ENCODE measurements at regions not wholly inside any gene's neighbourhood (a gene's known extent, or its start where the extent isn't known, plus 50 kb on each side); places are given as distances from the start of the nearest gene placed in this dataset.
A peak's percentile ranks its signal among the peaks of the same experiment; 100 is the strongest.

DNA sequence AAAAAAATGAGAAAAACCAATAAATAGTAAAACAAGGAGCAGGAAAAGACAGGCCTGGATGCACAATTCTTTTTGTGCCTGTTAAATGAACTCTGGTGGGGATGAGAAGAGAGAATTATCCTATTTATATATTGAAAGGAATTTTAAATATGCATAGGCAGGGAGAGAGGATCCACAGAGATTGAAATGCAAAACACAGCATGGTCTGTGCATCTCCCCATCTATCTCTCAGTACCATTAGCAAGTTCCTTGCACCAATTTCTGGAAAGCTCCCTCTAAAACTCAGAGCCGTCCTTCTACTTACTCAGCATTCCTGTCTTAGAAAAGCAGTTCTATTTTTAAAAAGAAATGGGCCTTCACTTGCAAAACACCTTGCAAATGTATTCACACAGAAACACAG, 502.3 kb upstream of the KLHL29 start:
- DNase-seq = no peak

DNA sequence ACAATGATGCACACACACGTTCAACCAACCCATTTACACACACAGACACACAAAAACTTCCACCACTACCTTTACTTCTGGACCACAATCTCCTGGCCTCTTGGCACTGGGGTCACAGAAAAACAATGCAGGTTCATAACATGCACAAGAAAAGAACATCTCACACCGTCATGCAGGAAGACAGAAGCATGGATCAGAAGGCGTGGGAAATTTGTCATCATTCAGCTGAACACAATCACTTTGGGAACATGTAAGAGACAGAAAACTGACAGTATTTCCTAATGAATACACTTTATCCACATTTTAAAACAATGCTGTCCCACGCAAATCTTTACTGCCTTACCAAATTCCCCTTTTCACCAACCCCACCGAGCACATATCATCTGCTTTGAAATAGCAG, 501.9 kb upstream of the KLHL29 start:
- no peak for DNase-seq

DNA sequence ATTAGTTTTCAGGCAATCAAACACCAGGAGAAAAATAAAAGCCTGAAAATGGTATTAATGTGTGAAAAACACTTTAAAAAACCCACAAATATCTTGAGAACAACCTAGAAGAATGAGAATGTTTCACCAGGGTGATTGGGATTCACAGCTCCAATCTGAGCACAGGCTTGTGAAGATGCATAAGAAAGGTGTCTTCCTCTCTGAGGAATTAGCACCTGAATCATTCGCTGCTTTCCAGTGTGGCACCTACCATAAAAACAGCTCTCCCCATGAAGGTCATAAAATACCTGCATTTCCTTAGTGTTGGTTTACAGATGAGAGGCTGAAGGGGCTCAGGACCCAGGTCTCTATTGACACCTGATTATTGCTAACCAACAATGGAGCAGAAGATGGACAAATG, 499.7 kb upstream of the KLHL29 start:
- no peak for DNase-seq

GRCh38 chr2:22887426-22887825, 497.6 kb upstream of the KLHL29 start:
- no peak for DNase-seq

- DNase-seq = no peak
Measured at GRCh38 chr2:22887845-22888244, 497.1 kb upstream of the KLHL29 start.

DNA sequence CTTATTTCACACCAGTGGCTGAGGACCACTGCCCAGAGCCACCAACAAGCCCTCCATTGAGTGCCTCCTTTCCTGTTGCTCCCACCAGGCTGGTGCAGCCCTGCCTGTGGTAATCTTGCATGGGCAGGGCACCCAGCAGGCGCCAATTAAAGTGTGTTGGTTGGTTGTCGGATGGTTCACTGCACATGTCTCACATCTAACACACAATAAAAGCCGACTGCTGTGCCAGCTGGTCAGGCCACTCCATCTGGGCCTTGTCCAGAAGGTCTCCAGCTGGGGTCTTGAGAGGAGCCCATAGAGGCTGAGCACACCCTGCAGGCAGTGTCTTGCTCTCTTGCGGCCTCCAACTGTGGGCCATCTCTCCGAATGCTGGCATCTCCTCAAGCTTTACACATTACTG, 494.8 kb upstream of the KLHL29 start:
- no peak for DNase-seq

GRCh38 chr2:22893761-22894517, 491.0 kb upstream of the KLHL29 start:
- DNase-seq = no peak

DNA sequence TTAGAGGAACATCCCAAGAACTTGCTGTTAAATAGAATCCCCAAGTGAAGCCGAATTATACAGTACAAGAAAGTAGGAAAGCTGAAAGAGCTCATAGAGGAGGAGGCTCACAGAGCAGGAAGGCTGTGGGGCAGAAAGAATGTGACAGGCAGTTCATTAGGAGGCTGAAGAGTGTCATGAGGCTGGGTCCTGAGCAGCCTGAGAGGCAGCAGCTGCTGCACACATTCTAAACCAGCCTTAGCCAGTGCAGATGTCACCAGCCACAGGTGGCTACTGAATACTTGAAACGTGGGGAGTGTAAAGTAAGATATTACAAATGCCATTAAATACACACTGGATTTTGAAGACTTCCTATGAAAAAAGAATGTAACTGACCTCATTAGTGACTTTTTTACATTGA, 490.2 kb upstream of the KLHL29 start:
- no peak for DNase-seq

DNA sequence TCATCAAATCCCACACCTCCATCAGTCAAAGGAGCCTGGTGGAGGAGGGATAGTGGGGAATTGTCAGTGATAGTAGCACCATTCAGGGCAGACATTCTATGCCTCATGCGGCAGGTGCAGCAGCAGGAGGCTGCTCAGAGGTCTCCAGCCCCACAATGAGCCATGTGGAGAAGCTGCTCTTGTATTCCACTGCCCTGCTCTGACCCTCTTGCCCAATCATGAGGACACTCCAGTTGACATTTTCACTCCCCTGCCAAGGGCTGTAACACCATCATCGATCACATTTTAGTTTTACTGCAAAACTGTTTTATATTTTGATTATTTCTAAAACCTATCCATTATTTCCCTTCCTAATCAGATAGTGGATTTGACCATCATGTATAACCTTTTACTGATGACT, 487.6 kb upstream of the KLHL29 start:
- DNase-seq = no peak

DNA sequence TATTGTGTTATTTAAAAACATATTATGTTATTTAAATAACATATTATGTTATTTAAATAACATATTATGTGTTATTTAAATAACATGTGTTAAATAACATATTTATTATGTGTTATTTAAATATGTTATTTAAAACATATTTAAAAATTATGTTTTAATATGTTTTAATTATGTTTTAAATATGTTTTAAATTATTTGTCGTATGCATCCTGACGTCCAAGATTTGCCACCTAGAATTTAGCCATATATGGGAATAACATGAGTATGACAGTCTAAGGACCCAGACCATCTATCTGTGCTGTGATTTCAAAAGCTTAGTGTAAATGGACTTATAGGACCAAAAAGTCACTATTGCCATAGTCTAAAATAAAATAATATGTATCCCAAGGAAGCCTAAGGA, 484.3 kb upstream of the KLHL29 start:
- DNase-seq = no peak

DNA sequence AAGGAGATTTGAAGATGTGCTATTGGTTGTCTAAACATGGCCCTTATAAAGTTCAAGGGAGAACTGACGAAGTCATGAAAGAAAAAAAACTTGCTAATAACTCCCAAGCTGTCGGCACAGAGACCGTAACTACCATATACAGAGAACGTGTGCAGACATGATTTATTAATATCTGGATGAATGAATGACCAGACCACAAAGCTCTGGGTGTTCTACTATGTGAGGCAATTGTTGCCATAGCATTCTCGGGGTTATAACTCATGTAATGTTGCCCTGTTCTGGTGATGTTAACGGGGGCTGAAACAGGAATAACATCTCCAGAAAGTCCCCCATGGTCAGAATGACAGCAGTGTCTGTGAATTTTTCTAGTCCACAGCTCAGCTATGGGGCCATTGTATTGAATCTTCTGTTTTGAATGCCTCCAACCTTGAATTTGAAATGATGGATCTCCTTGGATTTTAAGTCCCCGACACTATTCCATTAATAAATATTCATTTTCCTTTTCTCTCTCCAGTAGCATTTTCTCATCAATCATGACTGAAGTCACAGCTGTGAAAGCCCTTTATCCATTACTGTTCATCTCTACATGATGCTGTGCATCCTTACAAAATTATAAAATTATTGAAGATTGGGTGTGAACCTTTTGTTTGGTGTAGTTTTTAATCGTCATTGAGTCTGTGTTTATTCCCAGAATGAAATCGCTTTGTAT, 483.4 kb upstream of the KLHL29 start:
- no peak for DNase-seq

GRCh38 chr2:22902180-22902550, 482.8 kb upstream of the KLHL29 start:
- no peak for DNase-seq

DNA sequence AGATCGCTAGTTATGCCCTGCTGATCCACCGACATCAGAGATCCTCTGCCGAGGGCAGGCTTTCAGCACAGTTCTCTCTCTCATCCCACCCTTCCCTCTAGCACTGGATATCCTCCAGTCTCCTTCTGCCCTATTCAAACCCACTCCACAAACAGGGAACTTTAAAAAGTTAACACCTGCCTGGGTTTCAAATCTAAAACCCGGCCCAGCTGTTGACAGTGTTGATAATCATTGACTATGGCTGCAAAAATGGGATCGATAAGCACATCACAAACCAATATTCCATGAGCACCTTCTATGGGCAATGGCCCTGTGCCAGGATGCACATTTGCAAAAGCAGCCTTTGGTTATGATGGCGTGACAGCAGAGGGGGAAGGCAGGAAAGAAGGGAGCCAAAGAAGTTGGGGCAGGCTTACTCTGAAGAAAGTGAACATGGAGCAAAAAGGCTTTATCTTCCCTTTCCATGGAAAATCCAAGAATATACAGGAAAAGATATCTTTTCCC, 482.3 kb upstream of the KLHL29 start:
- DNase-seq = no peak

- DNase-seq = no peak
Measured at GRCh38 chr2:22903616-22904015, 481.4 kb upstream of the KLHL29 start.

DNA sequence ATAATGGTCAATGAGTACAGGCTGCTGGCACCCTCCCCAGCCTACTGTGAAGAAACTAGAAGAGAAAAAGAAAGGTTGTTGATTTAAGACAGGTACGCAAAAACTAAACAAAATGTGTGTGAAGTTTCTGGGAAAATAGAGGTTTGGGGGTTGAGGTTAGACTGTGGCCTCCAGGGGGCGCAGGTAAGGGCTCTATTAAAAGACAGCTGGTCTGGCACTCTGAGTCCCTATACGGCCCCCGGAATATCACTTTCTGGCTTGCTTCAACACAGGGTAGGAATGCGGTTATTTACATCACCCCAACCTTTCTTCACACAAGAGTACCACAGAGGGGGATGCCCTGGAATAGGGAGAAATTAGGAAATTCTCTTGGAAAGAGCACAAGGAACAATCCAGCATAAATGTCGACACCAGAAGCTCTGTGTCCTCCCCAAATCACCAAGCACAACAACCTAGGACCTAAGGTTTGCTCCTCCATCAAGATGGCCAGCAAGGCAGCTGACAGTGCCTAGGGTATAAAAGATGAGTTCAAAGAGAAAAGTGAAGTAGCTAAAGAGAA, 480.8 kb upstream of the KLHL29 start:
- DNase-seq = peak; percentile 29

- no peak for DNase-seq
Measured at GRCh38 chr2:22907330-22907729, 477.6 kb upstream of the KLHL29 start.

DNA sequence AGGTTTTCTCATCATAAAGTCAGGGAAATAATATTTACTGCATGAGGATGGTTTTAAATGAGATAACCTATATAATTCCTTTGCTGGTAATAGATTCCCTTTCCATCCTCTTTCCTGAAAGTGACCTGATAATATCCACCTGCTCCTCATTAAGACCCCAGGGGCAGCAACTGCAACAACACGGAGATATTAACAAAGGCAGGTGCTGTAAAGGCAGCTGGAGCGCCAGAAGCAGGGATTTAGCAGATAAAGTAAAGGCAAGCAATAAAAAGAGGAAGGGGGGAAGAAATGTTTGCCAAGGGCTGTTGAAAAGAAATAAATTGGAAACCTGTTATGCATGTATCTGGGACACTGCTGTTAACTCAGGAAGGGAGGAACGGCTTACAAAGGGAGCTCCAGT, 472.6 kb upstream of the KLHL29 start:
- DNase-seq = no peak

- no peak for DNase-seq
Measured at GRCh38 chr2:22929998-22930397, 455.0 kb upstream of the KLHL29 start.

DNA sequence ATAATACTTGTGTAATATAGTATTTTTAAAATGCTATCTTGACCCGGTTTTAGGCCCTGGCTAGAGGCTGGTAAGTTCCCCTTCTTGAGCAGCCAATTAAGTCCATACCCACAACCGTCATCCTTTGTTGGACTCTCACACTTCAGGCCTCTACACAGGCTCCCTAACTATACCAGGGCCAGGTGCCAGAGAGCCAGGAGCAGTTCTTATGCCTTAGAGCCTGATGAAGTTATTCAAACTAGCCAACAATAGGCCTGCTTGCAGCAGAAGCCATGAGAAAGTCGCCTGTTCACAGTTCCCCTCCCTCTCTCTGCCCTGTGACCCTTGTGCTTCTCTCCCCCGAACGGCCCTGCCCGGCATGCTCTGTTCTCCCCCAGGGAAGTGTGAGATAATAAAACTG, 454.2 kb upstream of the KLHL29 start:
- no peak for DNase-seq

DNA sequence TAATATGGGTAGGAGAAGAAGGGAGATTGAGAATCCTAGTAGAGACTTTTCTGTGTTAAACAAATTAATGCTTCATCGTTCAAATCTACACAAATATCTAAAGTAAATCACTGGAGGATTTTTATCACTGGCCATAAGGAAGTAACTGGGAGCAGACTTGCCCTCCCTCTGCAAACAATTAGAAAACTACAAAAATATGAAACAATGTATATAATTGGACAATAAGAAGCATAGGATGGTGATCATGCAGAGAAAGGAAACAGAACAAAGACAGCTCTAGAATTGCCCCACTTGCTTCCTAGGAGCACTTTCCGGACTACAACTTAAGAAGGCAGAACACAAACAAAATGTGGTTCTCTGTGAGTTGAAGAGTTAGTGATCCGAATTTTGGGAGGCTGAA, 452.7 kb upstream of the KLHL29 start:
- no peak for DNase-seq

DNA sequence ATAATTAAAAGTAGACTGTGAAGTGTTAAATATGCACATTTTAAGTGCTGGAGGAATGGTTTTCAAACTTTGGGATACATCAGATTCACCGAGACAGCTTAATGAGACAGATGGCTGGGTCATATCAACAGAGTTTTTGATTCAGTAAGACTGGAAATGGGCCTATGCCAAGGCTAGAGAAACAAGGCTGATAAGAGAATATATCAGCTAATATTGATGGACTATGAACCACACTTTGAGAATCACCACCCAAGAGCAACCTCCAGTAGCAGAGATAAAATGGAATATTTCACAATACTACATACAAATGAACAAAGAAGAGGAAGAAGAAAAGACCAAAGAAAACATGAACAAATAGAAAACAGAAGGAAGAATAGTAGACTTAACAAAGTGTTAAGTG, 450.2 kb upstream of the KLHL29 start:
- DNase-seq = no peak

GRCh38 chr2:22942441-22942840, 442.5 kb upstream of the KLHL29 start:
- no peak for DNase-seq

DNA sequence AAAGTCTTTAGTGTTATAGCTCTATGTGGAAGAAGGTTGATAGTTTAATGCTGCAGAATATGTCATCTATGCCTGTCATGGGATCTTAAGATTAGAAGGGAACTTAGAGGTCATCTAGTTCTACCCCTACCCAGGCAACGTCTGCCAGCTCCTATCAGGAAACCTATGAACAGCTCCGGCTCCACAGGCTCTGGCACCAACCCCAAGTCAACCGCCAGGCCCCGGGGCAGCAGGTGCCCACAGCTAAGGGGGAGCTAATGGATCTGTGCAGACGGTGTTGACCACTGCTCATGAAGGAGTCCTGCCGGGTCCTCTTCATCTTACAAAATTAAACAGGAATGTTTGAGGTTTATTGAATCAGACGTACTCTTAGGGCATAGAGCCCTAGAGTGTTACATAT, 440.8 kb upstream of the KLHL29 start:
- DNase-seq = no peak

DNA sequence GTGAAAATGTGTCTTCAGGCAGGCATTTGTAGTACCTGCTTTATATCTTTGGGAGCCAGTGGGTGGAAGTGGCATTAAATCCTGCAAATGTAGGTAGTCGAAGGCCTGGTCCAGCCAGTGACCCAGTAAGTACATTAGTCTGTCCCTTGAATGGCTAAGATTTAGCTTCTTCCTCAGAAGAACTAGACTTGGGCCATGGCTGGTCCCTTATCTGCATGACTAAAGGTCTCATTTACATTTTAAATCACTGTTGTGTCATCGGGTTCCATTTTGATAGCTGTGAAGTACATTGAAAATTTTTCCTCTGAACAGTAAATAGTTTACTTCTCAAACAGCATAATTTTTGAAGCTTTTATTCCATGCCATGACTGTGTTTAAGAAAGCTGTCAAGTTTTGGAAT, 438.4 kb upstream of the KLHL29 start:
- no peak for DNase-seq
